Heart left ventricle (tissue), 16 donors: ENCODE measurements at regions not wholly inside any gene's neighbourhood (a gene's known extent, or its start where the extent isn't known, plus 50 kb on each side); places are given as distances from the start of the nearest gene placed in this dataset.

Source experiments
- ATAC-seq, 4 donors: fragments of 200-7000 bp; cut with Tn5 transposase; one replicate each; pipeline ENCODE4 v1.9.1; 2020 to 2022; ENCODE audit warnings: moderate library complexity in 4 of 4, mild to moderate bottlenecking in 3 of 4, moderate number of reproducible peaks in 1 of 4
- DNase-seq, 5 donors: peaks; one replicate each; pipeline ENCODE4 v3.0.0-alpha.2; 2020
- H3K27ac ChIP-seq, 12 donors: fragments of 200-600 bp; sonication (generic) in 4 of 12; one replicate each; pipeline versions ENCODE4 v1.5.0 to v1.8.0; 2016 to 2022; ENCODE audit warnings: mild to moderate bottlenecking in 2 of 12
- H3K27me3 ChIP-seq, 9 donors: fragments of 200-600 bp; sonication (generic) in 2 of 9; one replicate each; pipeline versions ENCODE4 v1.5.1 to v1.8.0; 2016 to 2022; ENCODE audit warnings: mild to moderate bottlenecking in 3 of 9
- H3K36me3 ChIP-seq, 9 donors: fragments of 200-600 bp; sonication (generic) in 2 of 9; one replicate each; pipeline versions ENCODE4 v1.5.0 to v1.8.0; 2018 to 2022; ENCODE audit warnings: mild to moderate bottlenecking in 2 of 9
- H3K4me1 ChIP-seq, 12 donors: fragments of 200-600 bp; sonication (generic) in 4 of 12; one replicate each; pipeline versions ENCODE4 v1.5.0 to v1.8.0; 2016 to 2022; ENCODE audit warnings: mild to moderate bottlenecking in 3 of 12
- H3K4me3 ChIP-seq, 12 donors: fragments of 200-600 bp; sonication (generic) in 4 of 12; one replicate each; pipeline versions ENCODE4 v1.5.0 to v1.8.0; 2017 to 2022; ENCODE audit warnings: mild to moderate bottlenecking in 9 of 12, moderate library complexity in 4 of 12
- H3K9me3 ChIP-seq, 12 donors: fragments of 200-600 bp; sonication (generic) in 4 of 12; one replicate each; pipeline versions ENCODE4 v1.5.0 to v1.8.0; 2016 to 2022; ENCODE audit warnings: mild to moderate bottlenecking in 1 of 12
- POLR2A ChIP-seq, 2 donors: fragments of 450-650 bp; IDR thresholded peaks; one replicate each; pipeline ENCODE4 v1.6.1; 2017; ENCODE audit warnings: antibody characterized with exemption in 2 of 2, mild to moderate bottlenecking in 2 of 2, moderate library complexity in 2 of 2
- WGBS, 4 donors: extraction: QIAGEN DNeasy Blood & Tissue Kit in 2 of 4; methylation state at CpG; one replicate each; pipeline versions ENCODE4 v1.1.5 to v1.1.7; 2013 to 2018; 5-methylcytosine and 5-hydroxymethylcytosine counted together
- intact Hi-C, 10 donors: fragments of 100-400 bp; cut with DNase I; formaldehyde crosslinking; loops; one replicate each; pipeline versions ENCODE4 v1.11.1 to v1.14.2; 2022
- TF ChIP-seq, protein P1 (sequence below), 12 donors: fragments of 200-600 bp; sonication (generic) in 4 of 12; IDR thresholded peaks; one replicate each; pipeline versions ENCODE4 v1.5.0 to v1.8.0; 2018 to 2022; ENCODE audit warnings: antibody characterized with exemption in 12 of 12, mild to moderate bottlenecking in 5 of 12
- donor health status: ischemic (EF 13 %, LVEDD 7.1; RV severe dilation, severe dysfunction).
- donor health status: healthy with polysubstance abuse.
- donor health status: DM: no; HTN: yes; CAD: no.
- donor health status: DM: no; HTN: no; CAD: no.
- donor health status: ischemic (EF 25% LVEDD 6.9; RV normal size, moderate dysfunction).
- donor health status: ischemic (EF 25% LVEDD 5.7; RV mildly dilated, moderate dysfunction).
- donor health status: healthy.
- donor health status: DM: yes; HTN: yes; CAD: no.
- donor health status: ischemic (EF 35%, LVEDD 5.7; RV mildly dilated, moderate dysfunction).
- donor health status: nonischemic (EF 11% LVEDD 7.7; RV severe dilation, severe dysfunction).
- donor health status: DM: yes; HTN: yes; CAD: no.
- donor health status: PGD.
- donor health status: ischemic (EF 29% LVEDD 5.4; RV normal size, mild dysfunction).
- donor health status: nonischemic (EF 23%, LVEDD 6.1; RV moderate dilation, normal function).

DNA sequence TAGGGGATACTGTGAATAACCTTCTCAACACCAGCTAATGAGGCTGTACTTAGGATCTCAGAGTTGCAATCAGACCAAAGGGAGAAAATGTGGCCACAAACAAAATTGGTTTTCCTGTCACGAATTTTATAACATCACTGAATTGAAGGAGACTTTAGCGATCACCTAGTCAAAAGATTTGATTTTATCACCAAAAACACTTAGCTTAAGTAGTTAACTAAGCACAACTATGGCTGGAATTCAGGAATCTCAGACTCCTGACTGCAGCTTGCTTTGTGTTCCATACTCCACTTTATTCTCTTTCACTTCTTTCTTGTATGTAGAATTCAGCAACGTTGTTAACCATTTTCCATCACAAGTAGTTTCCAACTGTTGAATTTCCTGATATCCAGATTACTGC lies 152.0 kb downstream of the SLC16A9 start:
- ATAC-seq (no peak), DNase-seq (no peak)
- Histone ChIP-seq H3K27ac (no peak overlapping the region), H3K9me3 (no peaks in the 10 kb centered on the region), H3K36me3 (no peaks in the 10 kb centered on the region), H3K27me3 (no peaks in the 10 kb centered on the region), H3K4me1 (peaks cover 0 to 5% (median 0%) of the 10 kb centered on the region in 12 donors), H3K4me3 (no peak overlapping the region)
- intact Hi-C loops = no loop called here
- TF ChIP-seq POLR2A (IDR thresholded peaks at IDR 0.05) = no peak
- TF ChIP-seq, protein P1, sequence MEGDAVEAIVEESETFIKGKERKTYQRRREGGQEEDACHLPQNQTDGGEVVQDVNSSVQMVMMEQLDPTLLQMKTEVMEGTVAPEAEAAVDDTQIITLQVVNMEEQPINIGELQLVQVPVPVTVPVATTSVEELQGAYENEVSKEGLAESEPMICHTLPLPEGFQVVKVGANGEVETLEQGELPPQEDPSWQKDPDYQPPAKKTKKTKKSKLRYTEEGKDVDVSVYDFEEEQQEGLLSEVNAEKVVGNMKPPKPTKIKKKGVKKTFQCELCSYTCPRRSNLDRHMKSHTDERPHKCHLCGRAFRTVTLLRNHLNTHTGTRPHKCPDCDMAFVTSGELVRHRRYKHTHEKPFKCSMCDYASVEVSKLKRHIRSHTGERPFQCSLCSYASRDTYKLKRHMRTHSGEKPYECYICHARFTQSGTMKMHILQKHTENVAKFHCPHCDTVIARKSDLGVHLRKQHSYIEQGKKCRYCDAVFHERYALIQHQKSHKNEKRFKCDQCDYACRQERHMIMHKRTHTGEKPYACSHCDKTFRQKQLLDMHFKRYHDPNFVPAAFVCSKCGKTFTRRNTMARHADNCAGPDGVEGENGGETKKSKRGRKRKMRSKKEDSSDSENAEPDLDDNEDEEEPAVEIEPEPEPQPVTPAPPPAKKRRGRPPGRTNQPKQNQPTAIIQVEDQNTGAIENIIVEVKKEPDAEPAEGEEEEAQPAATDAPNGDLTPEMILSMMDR (IDR thresholded peaks at IDR 0.05) = no peak
- 23 to 34% (median 29%) methylated on average over 3 of the region's 3 CpGs for WGBS, 4 donors

- no peak for TF ChIP-seq POLR2A (IDR thresholded peaks at IDR 0.05)
- TF ChIP-seq, protein P1 (IDR thresholded peaks at IDR 0.05) = no peak
- DNase-seq (no peak), ATAC-seq (no peak)
- Histone ChIP-seq H3K4me1 (peaks cover 0 to 5% (median 0%) of the 10 kb centered on the region in 12 donors), H3K9me3 (no peaks in the 10 kb centered on the region), H3K27ac (no peak overlapping the region), H3K4me3 (no peak overlapping the region), H3K27me3 (no peaks in the 10 kb centered on the region), H3K36me3 (no peaks in the 10 kb centered on the region)
- intact Hi-C loops = no loop called here
- 35 to 49% (median 45%) methylated on average over 1 of the region's 1 CpG for WGBS, 4 donors
Observed at GRCh38 chr10:59557052-59557451, 152.6 kb downstream of the SLC16A9 start.

GRCh38 chr10:59553162-59553900 lies 156.3 kb downstream of the SLC16A9 start:
- no peak for TF ChIP-seq POLR2A (IDR thresholded peaks at IDR 0.05)
- TF ChIP-seq, protein P1 (IDR thresholded peaks at IDR 0.05) = no peak
- intact Hi-C loops = no loop called here
- peaks cover 0 to 5% (median 0%) of the 10 kb centered on the region in 12 donors for H3K4me1 ChIP-seq
- no peaks in the 10 kb centered on the region for H3K27me3 ChIP-seq
- no peak overlapping the region for H3K4me3 ChIP-seq
- no peaks in the 10 kb centered on the region for H3K9me3 ChIP-seq
- WGBS, 4 donors = 55 to 67% (median 60%) methylated on average over 7 of the region's 7 CpGs
- ATAC-seq (no peak), DNase-seq (no peak)
- H3K36me3 ChIP-seq = no peaks in the 10 kb centered on the region
- no peak overlapping the region for H3K27ac ChIP-seq

DNA sequence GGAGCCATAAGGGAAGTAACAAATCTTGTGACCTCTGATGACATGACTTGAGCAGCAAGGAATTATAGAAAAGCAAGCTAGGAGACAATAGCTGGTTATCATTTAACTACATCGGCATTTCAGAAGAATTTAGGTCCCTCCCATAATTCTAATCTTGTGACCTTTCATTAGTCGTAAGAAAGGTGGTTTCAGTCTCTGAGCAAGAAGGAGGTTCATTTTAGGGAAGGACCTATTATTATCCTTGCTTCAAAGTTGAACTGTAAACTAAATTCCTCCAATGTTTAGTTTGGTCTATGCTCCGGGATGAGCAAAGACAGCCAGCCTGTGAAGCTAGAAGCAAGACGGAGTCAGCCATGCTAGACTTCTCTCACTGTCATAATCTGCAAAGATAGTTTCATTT lies 159.6 kb downstream of the SLC16A9 start:
- WGBS, 4 donors = 78 to 90% (median 85%) methylated on average over 4 of the region's 4 CpGs
- no peak for TF ChIP-seq POLR2A (IDR thresholded peaks at IDR 0.05)
- TF ChIP-seq, protein P1 (IDR thresholded peaks at IDR 0.05) = no peak
- ATAC-seq (no peak), DNase-seq (no peak)
- no peaks in the 10 kb centered on the region for H3K4me1 ChIP-seq
- intact Hi-C loops = no loop called here
- H3K4me3 ChIP-seq = no peak overlapping the region
- no peak overlapping the region for H3K27ac ChIP-seq
- H3K9me3 ChIP-seq = no peaks in the 10 kb centered on the region
- H3K27me3 ChIP-seq = no peaks in the 10 kb centered on the region
- H3K36me3 ChIP-seq = no peaks in the 10 kb centered on the region
